Astrocyte of the cerebellum (primary cell): ENCODE measurements at regions not wholly inside any gene's neighbourhood (a gene's known extent, or its start where the extent isn't known, plus 50 kb on each side); places are given as distances from the start of the nearest gene placed in this dataset.

Experiments used
- DNase-seq: peaks from one replicate; pipeline ENCODE4 v3.0.0-alpha.2; 2011; ENCODE audit warnings: low read depth
- H3K4me3 ChIP-seq: 2 replicates; pipeline ENCODE4 v1.5.1; 2011; ENCODE audit warnings: mild to moderate bottlenecking, low read depth, low read length, moderate library complexity
- in situ Hi-C: cut with HindIII; loops from 2 replicates; pipeline ENCODE4 v1.10.0; 2017; ENCODE audit warnings: low sequenced_read_pairs
- TF ChIP-seq, protein P1 (sequence below): IDR thresholded peaks from 2 replicates; pipeline ENCODE4 v1.5.1; 2012; ENCODE audit warnings: low read length, low read depth, moderate library complexity, mild to moderate bottlenecking; ENCODE audit errors: missing control alignments

DNA sequence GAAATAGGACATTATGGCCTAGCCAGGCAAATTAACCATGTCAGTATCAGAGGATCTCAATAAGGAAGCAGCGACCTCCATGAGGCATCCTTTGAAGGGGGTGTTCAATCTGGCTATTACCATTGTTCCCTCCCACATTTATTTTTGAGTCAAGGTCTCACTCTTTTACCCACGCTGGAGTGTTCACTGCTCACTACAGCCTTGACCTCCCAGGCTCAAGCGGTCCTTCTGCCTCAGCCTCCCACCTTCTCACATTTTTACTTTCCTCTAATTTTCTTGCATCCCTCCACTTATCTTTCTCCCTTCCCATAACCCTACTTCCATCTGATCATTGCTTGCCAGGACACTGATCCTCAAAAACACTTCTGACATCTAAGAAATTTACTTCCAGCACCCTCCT is 654.0 kb upstream of the NR2F2 start:
- no peak for DNase-seq
- in situ Hi-C loops, result no loop called here
- TF ChIP-seq, protein P1, sequence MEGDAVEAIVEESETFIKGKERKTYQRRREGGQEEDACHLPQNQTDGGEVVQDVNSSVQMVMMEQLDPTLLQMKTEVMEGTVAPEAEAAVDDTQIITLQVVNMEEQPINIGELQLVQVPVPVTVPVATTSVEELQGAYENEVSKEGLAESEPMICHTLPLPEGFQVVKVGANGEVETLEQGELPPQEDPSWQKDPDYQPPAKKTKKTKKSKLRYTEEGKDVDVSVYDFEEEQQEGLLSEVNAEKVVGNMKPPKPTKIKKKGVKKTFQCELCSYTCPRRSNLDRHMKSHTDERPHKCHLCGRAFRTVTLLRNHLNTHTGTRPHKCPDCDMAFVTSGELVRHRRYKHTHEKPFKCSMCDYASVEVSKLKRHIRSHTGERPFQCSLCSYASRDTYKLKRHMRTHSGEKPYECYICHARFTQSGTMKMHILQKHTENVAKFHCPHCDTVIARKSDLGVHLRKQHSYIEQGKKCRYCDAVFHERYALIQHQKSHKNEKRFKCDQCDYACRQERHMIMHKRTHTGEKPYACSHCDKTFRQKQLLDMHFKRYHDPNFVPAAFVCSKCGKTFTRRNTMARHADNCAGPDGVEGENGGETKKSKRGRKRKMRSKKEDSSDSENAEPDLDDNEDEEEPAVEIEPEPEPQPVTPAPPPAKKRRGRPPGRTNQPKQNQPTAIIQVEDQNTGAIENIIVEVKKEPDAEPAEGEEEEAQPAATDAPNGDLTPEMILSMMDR, result no peak
- H3K4me3 ChIP-seq, result no peak overlapping the region

DNA sequence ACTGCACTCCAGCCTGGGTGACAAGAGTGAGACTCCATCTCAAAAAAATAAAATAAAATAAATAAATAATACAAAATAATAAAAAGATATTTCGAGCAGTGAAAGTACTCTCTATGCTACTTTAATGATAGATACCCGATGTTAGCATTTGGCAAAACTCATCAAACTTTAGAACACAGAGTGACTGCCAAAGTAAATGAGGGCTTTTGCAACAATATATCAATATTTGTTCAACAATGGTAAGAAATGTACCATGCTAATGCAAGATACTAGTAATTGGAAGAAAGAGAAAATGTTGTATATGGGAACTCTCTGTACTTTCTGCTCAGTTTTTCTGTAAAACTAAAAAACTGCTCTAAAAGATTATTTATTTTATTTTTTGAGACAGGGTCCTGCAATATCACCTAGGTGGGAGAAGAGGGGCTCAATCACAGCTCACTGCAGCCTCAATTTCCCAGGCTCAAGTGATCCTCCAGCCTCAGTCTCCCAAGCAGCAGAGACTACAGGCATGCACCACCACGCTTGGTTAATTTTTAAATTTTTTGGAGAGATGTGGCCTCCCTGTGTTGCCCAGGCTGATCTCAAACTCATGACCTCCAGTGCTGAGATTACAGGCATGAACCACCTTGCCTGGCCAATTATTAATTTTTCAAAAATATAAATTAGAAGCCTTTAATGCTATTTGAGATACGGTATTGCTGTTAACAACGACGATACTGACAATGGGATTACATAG is 650.5 kb upstream of the NR2F2 start:
- in situ Hi-C loops, result no loop called here
- no peak overlapping the region for H3K4me3 ChIP-seq
- DNase-seq, result no peak
- TF ChIP-seq, protein P1, result no peak

DNA sequence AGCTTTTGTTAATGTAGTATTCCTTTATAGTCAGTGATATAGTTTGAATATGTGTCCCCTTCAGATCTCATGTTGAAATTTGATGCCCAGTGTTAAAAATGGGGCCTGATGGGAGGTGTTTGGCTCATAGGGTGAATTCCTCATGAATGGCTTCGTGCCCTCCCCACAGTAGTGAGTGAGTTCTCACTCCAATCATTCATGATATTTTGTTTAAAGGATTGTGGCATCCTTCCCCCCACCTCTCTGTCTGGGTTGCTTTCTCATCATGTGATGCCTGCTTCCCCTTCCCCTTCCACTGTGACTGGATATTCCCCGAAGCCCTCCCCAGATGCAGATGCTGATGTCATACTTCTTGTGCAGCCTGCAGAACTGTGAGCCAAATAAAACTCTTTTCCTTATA is 649.8 kb upstream of the NR2F2 start:
- no peak overlapping the region for H3K4me3 ChIP-seq
- in situ Hi-C loops, result no loop called here
- DNase-seq, result no peak
- TF ChIP-seq, protein P1, result no peak

DNA sequence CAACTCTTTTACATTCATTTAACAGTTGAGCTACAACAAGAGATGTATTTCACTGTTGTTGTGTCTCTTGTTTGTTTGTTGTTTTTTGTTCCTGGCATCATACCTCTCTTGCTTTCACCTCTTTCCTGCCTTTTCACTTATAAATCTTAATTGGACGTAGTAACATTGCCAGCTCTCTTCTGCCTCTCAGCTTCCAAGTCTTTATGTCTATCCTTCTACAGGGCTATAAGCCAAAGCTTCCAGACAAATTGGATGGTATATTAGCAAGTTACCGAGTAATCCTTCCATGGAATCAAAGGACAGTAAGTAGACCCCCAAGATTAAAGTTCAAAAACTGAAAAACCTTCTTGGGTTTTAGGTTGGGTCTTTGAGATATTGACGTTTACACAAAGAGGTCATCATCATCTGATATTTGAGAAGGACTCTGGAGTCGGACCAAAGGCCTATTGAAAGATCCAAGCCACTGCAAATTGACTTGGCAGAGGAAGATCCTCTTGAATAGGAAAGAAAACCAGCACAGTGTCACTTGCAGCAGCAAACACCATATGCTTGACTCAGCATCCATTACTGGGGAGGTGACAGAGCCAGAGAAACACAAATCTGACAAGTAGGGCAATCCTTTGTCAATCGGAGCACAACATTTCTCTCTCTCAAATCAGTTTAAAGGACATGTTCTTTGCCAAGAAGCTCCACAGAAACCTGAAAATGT is 648.5 kb upstream of the NR2F2 start:
- no peak overlapping the region for H3K4me3 ChIP-seq
- TF ChIP-seq, protein P1, result no peak
- in situ Hi-C loops, result no loop called here
- no peak for DNase-seq

DNA sequence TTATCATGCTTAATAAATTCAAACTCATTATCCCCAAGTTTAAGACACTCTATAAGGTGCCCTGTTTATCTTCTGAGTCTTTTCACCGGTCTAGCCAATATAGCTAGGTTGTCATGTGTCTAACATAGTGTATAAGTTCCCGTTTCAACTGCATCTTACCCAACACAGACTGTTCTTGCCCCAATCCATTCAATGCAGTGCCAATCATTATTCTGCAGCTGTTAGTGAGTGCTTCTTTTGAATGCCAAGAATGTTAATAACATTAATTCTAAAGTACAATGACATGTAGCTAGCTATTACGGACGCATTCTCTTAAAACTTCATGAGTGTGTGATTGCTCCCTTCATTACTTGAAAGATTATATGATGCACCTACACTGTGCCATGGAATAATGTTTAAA is 646.4 kb upstream of the NR2F2 start:
- TF ChIP-seq, protein P1, result no peak
- in situ Hi-C loops, result no loop called here
- DNase-seq, result no peak
- no peak overlapping the region for H3K4me3 ChIP-seq

DNA sequence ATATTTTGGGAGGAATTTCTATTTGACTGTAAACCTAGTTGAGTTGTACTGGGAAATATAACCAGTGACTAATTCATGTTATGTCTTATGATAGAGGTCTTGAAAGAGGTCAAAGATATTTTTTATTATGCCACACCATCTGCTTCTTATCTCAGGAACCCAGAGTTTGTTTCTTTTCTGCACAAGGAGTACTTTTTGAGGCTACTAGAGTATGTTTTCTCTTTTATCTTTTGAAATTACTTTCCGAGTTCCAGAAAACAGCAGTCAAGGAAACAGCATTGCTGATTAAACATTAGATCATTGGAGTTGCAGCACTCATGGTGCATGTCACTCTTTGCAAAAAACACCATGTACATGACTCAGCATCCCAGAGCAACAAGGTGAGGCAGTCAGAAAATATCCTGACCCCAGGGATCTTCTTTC is 645.8 kb upstream of the NR2F2 start:
- TF ChIP-seq, protein P1, result no peak
- in situ Hi-C loops, result no loop called here

More for the DNA sequence above, 645.8 kb upstream of the NR2F2 start:
- H3K4me3 ChIP-seq, result no peak overlapping the region
- peak; percentile 15 for DNase-seq
